ENCODE measurements at regions not wholly inside any gene's neighbourhood (a gene's known extent, or its start where the extent isn't known, plus 50 kb on each side); places are given as distances from the start of the nearest gene placed in this dataset.

GRCh38 chr5:133742431-133742988, 130.2 kb upstream of the FSTL4 start:
- H3K4me2 ChIP-seq (ENCODE audit: insufficient read depth in 1 of 2, low read depth in 2 of 2, low read length in 2 of 2): no peak overlapping the region
- no peak for DNase-seq (ENCODE audit: low read depth in 1 of 2, low spot score in 2 of 2)
- H2BK12ac ChIP-seq (ENCODE audit: low read depth, low read length): no peak overlapping the region
- no peak overlapping the region for H2BK20ac ChIP-seq (ENCODE audit: low read length)
- H3K4me3 ChIP-seq (ENCODE audit: extremely low read depth in 1 of 4, insufficient read depth in 2 of 4, low read depth in 3 of 4, low read length in 4 of 4): no peak overlapping the region
- H2AFZ ChIP-seq (ENCODE audit: low read length): no peak overlapping the region
- 95% methylated on average over 12 of the region's 12 CpGs; no CpG with 5 or more reads in 1 of the 2 experiments for WGBS, 2 experiments (ENCODE audit: extremely low coverage in 1 of 2, insufficient coverage in 1 of 2, insufficient read length in 1 of 2, insufficient replicate concordance in 2 of 2, low coverage in 1 of 2, low lambda C conversion rate in 2 of 2, missing lambda C conversion rate in 1 of 2)
- H3K56ac ChIP-seq (replicated peaks; ENCODE audit: insufficient read length, low read depth, low read length): no peak overlapping the region
- ChIA-PET CTCF (ENCODE audit: partially characterized antibody) (interaction anchor here (0.8 to 1.3 kb wide), 3 partner anchors 14 to 23 kb away, joined by 3 to 5 read pairs (median 4); no protein-coding TSS in a partner anchor), POLR2A (ENCODE audit: partially characterized antibody) (no interaction called here)
- H3K23me2 ChIP-seq (ENCODE audit: low read depth, low read length): no peaks in the 10 kb centered on the region
- no peak overlapping the region for H2AK5ac ChIP-seq (ENCODE audit: low read depth, low read length)
- no peaks in the 10 kb centered on the region; a peak in 1 of 4 replicates for H3K79me2 ChIP-seq (ENCODE audit: control insufficient read depth in 1 of 2, insufficient read depth in 2 of 2, low read length in 2 of 2)
- H4K20me1 ChIP-seq (replicated peaks in 1 of 2; ENCODE audit: control insufficient read depth in 1 of 2, insufficient read depth in 2 of 2, low read length in 2 of 2): peaks cover 0 to 2% of the 10 kb centered on the region in 2 experiments
- H3K79me1 ChIP-seq (ENCODE audit: low read depth, low read length): no peaks in the 10 kb centered on the region
- H3K18ac ChIP-seq (ENCODE audit: extremely low read depth, low read length): no peak overlapping the region
- no peaks in the 10 kb centered on the region for H3K36me3 ChIP-seq (ENCODE audit: control insufficient read depth in 2 of 4, insufficient read depth in 4 of 4, low read length in 3 of 4)
- H2BK120ac ChIP-seq (replicated peaks; ENCODE audit: low read depth, low read length): no peak overlapping the region
- no peak overlapping the region for H3K9ac ChIP-seq (replicated peaks in 1 of 4; ENCODE audit: extremely low read depth in 1 of 4, low read depth in 3 of 4, low read length in 3 of 4)
- no peak overlapping the region for H3K23ac ChIP-seq (ENCODE audit: insufficient read length)
- no peak for FAIRE-seq
- H3K4me1 ChIP-seq (replicated peaks in 1 of 4; ENCODE audit: control insufficient read depth in 3 of 4, insufficient read depth in 4 of 4, low read length in 3 of 4): no peaks in the 10 kb centered on the region
- peaks cover 0 to 3% of the 10 kb centered on the region in 2 experiments; a peak in 2 of 4 replicates for H3K9me3 ChIP-seq (ENCODE audit: insufficient read depth in 2 of 2, low read depth in 1 of 2, low read length in 1 of 2)
- TF ChIP-seq E2F6 (IDR thresholded peaks at IDR 0.05) (no peak), HDAC2 (IDR thresholded peaks at IDR 0.05; ENCODE audit: borderline replicate concordance in 1 of 2, low read depth in 2 of 2, low read length in 2 of 2) (no peak), GTF2F1 (IDR thresholded peaks at IDR 0.05; ENCODE audit: borderline replicate concordance, low read depth, low read length) (no peak), SAP30 (IDR thresholded peaks at IDR 0.05; ENCODE audit: insufficient read depth, insufficient replicate concordance, low read length) (no peak), PHF8 (conservative IDR thresholded peaks at IDR 0.05; ENCODE audit: low read depth, low read length) (no peak), TEAD4 (IDR thresholded peaks at IDR 0.05; ENCODE audit: low read depth, low read length) (no peak), SRF (IDR thresholded peaks at IDR 0.05; ENCODE audit: low read depth, low read length) (no peak), KDM4A (IDR thresholded peaks at IDR 0.05; ENCODE audit: low read depth, low read length, severe bottlenecking) (no peak), CHD1 (IDR thresholded peaks at IDR 0.05; ENCODE audit: low read depth, low read length) (no peak), CBX8 (IDR thresholded peaks at IDR 0.05; ENCODE audit: borderline replicate concordance, low read depth, low read length) (no peak), EGR1 (IDR thresholded peaks at IDR 0.05; ENCODE audit: borderline replicate concordance, low read depth, low read length) (no peak)
- no peak overlapping the region for H4K91ac ChIP-seq (replicated peaks; ENCODE audit: insufficient read length, low read length)
- no peaks in the 10 kb centered on the region for H3K27me3 ChIP-seq (replicated peaks in 1 of 4; ENCODE audit: control insufficient read depth in 3 of 4, extremely low read depth in 1 of 4, insufficient read depth in 3 of 4, low read length in 3 of 4)
- no peak overlapping the region for H3K14ac ChIP-seq (ENCODE audit: insufficient read length)
- no peak overlapping the region for H4K5ac ChIP-seq (ENCODE audit: insufficient read length, low read depth, low read length)
- no peak overlapping the region for H2BK5ac ChIP-seq (ENCODE audit: low read depth, low read length)
- no peak overlapping the region for H3K4ac ChIP-seq (replicated peaks; ENCODE audit: insufficient read length, low read depth, low read length)
- no peak overlapping the region for H3K27ac ChIP-seq (ENCODE audit: low read depth, low read length)
- no peak overlapping the region for H2BK15ac ChIP-seq (ENCODE audit: low read length)
- no peak overlapping the region for H4K8ac ChIP-seq (ENCODE audit: extremely low read depth, insufficient read depth, low read length)
